ENCODE measurements at regions not wholly inside any gene's neighbourhood (a gene's known extent, or its start where the extent isn't known, plus 50 kb on each side); places are given as distances from the start of the nearest gene placed in this dataset.

DNA sequence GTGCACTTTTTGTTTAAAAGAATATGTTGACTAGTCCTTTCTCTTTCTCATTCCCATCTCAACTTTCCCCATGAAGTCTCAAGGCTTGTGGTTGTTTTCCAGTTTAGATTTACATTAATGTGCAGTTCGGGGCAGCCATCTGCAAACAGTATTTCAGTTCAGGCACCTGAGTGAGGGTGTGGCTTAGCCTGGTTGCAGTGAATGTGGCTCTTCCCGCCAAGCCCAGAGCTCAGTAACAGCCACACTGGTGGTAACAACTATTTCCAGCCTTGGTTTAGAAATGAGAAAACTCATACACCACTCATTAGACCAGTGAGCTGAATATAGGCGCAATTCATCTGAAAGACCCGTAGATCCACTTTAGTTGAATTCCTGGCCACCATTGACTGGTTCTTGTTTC lies 394.3 kb downstream of the CMPK2 start:
- no peak for DNase-seq (ENCODE audit: low spot score)

DNA sequence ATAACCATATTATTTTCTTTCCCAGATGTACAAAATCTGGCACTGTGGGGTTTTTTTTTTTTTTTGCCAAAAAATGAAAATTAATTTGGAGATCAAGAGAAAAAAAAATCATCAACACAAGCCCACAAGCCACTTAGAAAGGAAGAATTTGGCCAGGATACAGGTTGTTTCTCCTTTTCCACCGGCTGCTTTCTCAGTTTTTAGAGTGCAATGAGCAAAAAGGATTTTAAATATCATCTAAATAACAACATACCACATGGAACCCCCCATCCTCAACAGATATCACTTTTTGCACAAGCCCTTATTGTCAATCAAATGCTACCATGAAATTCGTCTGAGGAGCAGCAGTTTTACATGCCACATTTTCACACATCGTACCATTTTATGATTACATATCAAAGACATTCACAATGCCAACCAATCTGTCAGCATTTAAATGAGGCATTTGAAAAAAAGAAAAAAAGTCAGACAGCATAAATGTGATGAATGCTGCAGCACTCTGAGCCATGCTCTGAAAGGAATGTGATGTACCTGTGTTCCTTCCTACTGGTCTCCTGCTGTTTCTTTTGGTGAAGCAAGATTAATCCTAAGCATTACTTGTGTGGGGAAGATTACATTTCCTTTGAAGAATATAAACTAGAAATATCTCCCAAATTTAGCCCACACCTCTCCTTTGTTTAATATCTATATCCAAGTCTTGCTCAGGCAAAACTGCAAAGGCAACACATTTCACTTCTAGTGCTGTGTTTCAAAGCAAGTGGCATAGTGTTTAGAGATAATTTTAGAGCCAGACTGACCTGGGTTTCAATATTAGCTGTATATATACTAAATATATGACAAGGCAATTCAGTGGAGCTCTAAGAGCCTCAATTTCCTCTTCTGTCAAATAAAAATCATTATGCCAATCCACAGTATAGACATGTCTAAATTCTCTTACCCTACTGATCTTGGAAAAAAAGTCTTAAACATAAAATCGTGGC lies 391.3 kb downstream of the CMPK2 start:
- no peak for DNase-seq (ENCODE audit: low spot score)

DNA sequence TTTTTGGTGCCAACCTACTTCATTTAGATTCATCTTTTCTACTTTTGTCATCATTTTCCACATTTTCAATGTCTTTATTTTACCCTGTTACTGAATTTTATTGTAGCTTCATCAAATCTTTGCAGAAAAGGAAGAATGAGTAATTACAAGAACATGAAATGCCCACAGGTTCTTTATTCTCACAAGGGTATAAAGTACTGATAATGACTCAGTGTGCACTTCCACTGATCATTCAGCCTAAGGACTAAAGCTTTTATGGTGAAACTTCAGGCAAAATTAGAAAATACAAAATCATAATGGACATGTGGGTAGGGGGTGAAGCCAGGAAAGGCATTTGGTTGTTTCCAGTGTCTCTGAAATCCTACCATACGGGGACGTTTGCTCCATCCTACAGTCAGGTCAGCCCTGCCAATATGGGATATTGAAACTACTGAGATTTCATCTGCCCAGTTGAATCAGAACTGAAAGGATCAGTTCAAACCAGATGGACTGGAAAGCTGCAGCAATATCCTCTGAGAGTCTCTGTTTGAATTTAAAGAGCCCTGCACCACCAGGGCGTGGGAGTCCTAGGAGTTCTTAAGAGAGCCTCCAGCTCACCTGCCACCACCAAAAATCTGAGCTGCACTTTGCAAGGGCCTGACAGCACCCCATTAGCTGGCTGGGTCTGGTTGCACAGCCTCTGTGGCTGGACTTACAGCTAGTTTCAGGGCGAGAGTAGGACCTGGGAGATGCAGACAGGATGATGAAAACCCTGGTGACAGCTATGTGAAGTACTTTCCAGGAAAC lies 390.4 kb downstream of the CMPK2 start:
- no peak for DNase-seq (ENCODE audit: low spot score)

DNA sequence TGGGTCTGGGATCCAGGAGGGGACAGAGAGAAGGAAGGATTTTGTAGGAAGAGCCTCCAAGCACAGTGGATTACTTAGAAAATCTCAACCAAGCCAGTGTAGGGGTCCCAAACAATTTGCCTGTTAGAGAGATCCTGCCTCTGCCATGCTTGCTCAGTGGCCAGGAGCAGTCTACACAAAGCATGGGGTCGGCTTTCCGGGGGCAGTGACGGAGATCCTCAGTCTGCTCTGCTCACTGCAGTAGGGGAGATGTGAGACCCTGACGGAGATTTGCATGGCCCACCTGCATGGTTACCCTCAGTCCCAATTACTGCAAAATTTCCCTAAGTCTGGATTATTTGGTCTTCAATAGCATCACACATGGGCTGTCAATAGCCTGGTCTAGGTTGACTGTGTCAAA lies 385.2 kb downstream of the CMPK2 start:
- no peak for DNase-seq (ENCODE audit: low spot score)

DNA sequence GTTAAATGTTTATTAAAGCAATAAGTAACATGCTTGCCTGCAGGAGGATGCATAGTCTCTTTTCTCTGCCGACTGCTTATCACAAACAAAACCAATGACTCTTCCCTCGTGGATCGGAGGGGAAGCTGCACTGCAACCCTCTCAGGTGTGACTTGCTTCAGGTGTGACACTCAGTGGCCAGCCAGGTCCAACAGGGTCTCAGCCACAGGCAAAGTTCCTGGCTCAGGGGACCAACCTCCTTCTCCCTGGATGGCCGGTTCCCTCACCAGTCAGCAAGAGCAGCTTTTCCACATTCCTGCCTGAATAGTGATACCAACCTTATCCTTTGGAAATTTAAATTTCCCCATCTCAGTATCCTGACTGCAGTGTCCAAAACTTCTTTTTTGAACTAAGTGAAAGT lies 383.5 kb downstream of the CMPK2 start:
- DNase-seq (ENCODE audit: low spot score) = no peak

DNA sequence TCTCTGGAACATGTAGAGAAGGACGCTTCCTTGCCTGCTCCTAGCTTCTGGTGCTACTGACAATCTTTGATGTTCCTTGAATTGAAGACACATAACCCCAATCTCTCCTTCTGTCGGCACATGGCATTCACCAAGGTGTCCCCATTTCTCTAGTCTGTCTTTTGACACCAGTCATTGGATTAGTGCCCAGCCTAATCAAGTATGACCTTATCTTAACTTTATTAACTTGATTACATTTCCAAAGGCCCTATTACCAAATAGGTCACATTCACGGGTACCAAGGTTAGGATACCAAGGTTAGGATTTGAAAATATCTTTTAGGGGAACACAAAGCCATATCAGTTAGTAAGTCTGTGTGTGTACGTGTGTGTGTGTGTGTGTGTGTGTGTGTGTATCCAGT lies 377.9 kb downstream of the CMPK2 start:
- DNase-seq (ENCODE audit: low spot score) = no peak

DNA sequence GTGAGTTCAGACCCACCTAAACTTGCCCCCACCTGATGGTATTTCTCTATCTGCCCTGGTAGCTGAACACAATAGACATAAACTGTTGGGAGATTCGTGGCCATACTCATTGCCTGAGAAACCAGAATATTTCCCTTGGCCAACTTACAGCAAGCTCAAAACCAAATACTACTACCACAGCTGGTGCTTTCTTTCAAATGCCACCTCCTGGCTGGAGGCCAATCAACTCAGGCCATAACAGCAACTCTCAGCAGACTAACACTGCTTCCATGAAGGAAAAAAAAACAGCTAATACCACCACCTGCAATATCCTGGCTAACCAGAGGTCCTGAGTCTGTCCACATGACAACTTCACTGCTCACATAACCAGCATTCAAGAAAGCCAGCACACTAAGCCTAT lies 373.1 kb downstream of the CMPK2 start:
- DNase-seq (ENCODE audit: low spot score) = no peak

DNA sequence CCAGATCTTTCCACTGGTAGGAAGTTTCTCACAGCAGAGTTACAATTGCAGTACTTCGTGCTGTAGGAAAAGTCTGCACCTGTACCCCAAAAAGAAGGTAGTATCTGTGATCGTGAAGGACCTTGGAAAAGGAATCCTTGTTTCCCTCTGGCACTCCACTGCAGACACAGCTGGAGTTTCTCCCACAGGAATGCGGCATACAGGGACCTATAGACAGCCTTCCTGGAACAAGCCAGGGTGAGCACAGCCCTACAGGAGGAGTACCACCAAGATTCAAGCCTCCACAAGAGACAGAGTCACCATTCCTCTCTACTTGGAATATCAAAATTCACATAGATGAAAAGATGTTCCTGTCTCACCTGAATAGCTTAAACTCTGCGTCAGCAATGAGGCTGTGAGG lies 372.4 kb downstream of the CMPK2 start:
- DNase-seq (ENCODE audit: low spot score) = no peak

DNA sequence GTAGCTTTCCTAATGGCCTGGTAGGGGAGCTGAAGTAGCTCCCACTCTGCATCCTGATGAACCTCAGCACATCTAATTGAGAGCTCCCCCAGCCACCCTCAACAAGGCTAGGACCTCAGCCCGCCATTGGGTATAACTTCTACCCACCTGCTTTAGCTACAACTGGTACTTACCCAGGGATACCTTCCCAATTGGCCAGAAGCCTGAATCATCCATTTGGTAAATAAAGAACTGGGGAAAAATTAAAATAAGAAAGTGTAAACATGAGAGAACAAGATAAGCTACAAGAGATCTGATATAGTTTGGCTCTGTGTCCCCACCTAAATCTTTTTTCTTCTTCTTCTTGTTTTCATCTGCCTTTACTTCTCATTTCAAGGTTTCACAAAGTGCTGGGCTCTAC lies 372.0 kb downstream of the CMPK2 start:
- no peak for DNase-seq (ENCODE audit: low spot score)

DNA sequence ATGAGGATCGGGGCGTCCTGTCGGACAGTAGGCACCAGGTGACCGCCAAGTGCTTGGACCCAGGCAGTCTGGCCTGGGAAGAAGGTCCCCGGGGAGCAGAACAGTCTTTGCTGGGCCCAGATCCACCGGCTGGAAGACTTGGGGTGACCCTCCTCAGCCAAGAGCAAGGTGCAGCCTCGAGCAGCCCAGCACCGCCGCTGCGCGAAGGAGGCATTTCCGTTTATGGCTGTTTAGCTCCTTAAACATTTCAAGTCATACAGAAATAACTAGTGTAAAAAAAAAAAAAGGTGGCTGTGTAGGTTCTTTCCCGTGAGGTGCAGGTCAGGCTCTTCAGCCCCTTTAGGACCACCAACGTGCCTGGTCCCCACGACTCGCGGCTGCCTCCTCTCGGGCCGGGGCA lies 370.2 kb downstream of the CMPK2 start:
- no peak for DNase-seq (ENCODE audit: low spot score)

DNA sequence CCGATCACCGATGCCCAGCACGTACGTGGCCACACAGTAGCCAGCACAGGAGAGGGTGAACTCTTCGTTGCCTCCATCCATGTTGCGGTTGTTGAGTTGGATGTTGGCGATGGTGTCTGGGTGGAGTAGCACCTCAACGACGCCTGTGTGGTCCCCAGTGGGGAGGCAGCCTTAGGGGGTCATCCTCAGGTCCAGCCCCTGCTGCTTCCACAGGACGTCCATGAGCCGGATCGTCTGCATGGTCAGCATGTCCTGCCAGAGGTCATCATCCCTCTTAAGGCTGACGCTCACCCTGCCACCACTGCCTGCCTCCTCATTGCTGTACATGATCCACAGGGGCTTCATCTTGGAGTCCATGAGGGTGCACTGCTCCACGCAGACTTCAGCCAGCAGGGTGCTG lies 369.3 kb downstream of the CMPK2 start:
- DNase-seq (ENCODE audit: low spot score) = no peak

DNA sequence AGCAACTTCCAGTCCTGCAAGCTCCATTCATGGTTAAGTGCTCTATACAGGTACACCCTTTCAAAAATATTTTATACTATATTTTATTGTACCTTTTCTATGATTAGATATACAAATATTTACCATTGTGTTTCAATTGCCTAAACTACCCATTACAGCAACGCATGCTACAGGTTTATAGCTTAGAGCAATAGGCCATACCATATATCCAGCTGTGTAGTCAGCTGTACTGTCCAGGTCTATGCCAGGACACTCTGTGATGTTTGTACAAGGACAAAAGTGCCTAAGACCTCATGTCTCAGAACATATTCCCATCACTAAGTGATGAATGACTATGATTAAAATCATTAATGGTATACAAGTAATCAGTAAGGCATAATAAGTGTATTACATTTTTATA lies 368.7 kb downstream of the CMPK2 start:
- DNase-seq (ENCODE audit: low spot score) = no peak

DNA sequence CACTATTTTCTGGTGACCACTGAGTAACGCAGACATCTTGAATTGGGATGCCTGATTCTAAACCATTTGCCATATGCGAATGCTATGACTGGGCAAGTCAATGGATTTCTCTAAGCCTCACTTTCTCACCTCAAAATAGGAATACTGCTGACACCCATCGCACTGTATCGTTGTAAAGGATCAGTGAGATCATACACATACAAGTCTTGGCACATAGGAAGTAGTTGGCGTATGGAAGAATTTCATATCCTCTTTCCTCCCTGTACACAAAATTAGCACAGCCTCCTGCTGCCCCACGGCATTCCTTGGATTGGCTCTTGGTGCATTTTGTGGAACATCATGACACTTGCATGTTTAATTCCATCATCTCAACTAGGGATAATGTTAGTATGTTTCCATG lies 366.9 kb downstream of the CMPK2 start:
- no peak for DNase-seq (ENCODE audit: low spot score)

DNA sequence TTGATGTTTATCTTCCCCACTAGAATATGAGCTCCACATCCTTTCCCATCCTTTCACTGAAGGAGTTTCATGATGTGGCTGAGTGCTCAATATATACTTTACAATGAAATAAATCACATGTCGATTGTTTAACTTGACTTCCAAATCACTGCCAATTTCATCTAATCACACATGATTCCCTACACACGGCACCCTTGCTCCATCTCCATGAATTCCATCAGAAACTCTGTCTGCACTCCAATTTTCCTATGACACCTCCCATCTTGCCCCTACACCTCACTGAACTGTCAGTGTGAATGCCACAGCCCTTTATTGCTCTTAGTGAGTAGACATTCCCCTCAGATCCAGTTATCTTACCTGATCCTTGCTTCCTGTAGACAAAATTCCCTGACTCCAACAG lies 366.0 kb downstream of the CMPK2 start:
- no peak for DNase-seq (ENCODE audit: low spot score)

DNA sequence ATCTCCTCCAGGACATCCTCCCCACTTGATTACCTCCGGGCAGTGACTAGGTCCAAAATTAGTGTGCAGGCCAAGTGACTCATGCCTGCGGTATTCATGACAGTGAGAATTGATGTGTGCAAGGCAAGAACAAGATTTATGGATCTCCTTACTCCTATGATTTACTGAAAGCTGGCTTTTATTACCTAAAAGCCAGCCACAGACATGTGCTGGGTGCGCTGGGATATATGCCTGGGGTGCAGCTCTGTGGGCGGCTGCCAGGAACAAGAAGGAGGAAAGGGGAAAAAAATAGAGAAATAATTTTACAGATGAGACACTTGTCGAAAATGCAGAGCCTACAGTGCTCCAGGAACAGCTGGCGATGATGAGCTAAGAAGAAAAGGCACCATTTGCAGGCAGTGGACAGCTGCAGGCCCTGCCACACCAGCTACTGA lies 359.3 kb downstream of the CMPK2 start:
- no peak for DNase-seq (ENCODE audit: low spot score)

DNA sequence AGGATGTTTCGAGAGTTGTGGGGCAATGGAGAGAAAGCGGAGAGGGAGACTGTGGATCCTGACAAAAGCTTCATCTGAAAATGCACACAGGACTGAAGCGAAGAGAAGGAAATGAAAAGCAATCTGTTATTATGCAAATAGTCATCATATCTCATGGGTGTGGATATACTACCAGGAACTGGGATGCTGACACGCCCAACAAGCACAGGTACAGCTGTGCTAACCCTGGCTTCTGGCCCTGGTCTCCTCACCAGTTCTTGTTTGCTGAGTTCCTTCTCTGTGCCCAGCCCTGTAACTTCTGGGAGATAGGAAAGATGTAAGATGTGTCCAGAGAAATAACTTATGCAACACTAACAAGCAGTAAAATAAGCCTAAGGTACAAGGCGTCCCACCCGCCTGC lies 358.8 kb downstream of the CMPK2 start:
- no peak for DNase-seq (ENCODE audit: low spot score)

DNA sequence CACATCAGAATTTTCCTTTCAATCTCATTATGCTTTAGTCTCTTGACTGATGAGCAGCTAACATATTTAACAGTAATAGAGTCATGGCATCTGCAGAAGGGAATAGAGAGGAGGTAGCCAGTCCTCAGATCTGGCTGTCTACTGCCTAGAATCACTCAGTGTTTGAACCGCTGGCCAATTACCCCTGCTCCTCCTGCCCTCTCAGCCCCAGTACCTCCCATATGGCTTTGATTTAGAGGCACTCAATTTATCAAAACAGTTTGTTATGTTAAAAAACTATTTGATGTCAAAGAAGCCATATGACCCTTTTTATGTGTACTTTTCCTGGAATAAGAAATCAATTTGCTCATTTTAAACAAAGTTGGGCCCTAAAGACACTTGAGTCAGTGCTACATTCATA lies 355.2 kb downstream of the CMPK2 start:
- no peak for DNase-seq (ENCODE audit: low spot score)

DNA sequence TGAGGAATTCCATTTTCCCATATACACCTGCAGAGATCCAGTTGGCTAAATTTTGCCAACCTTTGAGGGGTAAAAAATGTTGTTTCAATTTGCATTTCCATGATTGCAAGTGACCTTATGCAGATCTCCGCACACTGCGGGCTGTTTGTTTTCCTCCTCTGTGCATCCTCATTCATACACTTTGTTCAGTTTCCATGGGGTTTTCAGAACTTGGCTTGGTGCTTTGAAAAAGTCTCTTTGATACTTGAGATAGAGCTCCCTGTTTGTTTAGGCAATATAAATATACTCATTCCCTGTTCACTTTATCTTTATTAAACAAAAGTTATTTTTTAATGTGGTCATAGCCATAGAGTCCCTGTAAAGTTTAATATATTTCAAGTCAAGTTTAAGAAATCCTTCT lies 353.1 kb downstream of the CMPK2 start:
- DNase-seq (ENCODE audit: low spot score) = no peak

DNA sequence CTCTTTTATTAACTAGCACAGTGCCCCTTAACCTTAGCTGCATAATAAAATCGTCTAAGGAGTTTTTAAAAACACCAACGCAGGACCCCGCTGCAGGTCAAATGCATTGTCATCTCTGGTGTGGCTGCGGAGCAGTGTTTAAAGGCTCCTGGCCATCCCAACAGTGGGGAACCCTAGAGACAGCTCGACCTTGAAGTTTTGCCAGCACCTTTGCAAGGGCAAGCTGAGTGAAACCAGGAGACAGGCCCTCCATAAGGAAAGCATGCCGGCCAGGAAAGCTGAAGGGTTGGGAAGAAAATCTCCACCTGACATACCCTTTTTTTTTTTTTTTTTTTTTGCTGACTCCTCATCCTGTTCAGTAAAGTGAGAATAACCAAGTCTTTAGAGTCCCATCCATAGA lies 349.0 kb downstream of the CMPK2 start:
- DNase-seq (ENCODE audit: low spot score) = no peak

DNA sequence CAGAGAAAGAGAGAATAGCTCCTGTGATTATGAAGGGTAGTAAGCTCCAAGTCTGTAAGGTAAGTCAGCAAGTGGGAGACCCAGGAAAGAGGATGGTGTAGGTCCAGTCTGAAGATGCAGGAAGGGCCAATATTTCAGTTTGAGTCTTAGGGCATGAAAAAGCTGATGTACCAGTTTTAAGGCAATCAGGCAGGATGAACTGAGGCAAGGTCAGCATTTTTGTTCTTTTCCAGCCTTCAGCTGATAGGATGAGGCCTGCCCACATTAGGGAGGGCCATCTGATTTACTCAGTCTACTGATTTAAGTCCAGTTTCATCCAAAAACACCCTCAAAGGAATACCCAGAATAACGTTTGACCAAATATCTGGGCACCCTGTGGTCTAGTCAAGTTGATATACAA lies 347.3 kb downstream of the CMPK2 start:
- no peak for DNase-seq (ENCODE audit: low spot score)

DNA sequence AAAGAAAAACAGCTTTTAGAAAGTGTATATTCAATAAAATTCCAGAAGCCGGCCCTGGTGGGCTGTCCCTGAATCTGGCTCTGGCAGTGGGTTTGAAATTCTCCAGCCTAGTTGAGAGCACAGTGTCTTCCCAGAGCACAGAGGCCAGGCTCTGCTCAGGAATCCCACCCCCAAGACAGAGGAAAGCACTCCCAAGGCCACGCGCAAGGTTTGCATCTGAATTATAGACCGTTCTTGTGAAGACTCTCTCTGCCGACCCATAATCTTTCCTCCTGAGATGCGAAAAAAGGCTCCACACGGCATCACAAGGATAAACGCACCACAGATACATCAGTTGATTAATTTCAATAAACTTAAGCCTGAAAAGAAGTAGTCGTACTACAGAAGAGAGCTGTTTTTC lies 342.2 kb downstream of the CMPK2 start:
- DNase-seq (ENCODE audit: low spot score) = no peak

DNA sequence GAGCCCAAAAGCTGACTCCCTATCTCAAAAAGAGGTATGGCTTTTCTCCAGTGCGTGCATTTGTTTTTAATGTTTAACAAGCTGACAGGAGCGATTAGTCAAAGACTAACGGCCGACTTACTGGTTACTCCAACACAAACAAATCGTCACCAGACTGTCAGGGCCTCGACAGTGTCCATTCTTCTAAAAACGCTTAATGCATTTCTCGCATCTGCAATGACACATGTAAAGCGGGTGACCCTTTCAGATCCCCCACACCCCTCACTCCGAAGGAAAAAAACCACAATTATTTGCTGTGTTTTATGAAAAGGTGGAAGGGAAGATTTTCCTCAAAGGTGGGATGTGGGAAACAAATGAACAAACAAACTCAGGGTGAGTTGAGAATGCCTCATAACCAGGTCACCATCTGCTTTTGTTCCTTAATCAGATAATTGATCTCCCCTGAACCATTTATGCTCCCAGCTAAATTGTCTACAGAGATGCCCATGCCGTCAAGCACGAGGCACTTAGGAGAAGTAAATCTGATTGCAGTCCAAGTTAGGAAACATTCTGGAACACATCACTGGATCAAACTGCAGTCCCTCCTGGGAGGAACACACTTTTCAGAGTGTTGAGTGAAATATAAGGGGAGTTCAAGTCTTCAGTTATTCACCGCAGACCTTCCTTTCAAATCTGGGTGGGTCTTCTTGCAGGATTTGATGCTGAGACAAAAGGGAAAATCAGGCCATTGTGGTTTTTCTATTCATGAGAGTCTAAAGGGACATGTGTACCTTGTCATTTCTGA lies 340.8 kb downstream of the CMPK2 start:
- no peak for DNase-seq (ENCODE audit: low spot score)

All from hematopoietic multipotent progenitor cell treated with erythropoietin and hydrocortisone succinate and interleukin-3 and kit ligand, for 17 days (in vitro differentiated cells).